GM12874 (cell line): ENCODE measurements at regions not wholly inside any gene's neighbourhood (a gene's known extent, or its start where the extent isn't known, plus 50 kb on each side); places are given as distances from the start of the nearest gene placed in this dataset.

Experiments
- CTCF ChIP-seq: IDR thresholded peaks from 2 replicates; pipeline ENCODE4 v1.5.1; 2011; ENCODE audit warnings: low read depth, mild to moderate bottlenecking, control low read depth, low read length, moderate library complexity; ENCODE audit not compliant: insufficient read depth

DNA sequence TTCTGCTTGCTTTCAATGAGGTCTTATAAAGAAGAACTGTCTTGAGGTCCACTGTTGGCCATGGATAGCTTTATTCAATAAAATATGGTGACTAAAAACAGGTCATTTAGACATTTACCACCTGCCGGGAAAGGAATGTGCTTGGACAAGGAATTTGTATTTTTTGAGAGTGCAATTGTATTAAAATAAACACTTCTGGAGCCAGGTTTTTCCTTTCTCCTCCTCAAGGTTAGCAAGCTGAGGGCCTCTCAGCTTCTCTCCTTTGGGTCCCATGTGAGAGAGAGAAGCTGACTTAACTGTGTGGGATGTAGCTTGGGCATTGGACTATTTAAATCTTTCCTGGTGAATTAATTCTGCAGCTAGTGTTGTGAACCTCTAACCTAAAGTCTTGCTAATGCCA is 321.0 kb downstream of the MEIS1 start:
- no peak for TF ChIP-seq CTCF

DNA sequence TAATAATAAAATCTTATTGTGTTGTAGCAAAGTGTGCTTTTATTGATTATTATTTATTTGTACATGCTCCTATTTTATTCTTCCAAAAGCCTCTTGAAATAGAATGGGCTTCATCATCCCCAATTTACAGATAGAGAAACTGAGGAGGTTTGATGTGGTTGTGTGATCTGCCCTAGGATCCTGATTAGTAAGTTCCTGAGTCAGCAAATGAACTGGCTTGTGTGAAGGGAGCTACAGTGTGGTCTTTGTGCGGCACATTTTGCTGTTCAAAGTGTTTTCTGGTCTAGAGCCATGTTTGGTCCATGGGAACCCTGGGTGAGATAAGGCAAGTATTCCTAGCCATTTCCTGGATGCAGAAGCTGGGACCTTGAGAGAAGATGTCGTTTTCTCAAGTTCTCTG is 326.9 kb downstream of the MEIS1 start:
- no peak for TF ChIP-seq CTCF

- TF ChIP-seq CTCF = no peak
These were observed 327.8 kb downstream of the MEIS1 start for GRCh38 chr2:66762761-66763160.

DNA sequence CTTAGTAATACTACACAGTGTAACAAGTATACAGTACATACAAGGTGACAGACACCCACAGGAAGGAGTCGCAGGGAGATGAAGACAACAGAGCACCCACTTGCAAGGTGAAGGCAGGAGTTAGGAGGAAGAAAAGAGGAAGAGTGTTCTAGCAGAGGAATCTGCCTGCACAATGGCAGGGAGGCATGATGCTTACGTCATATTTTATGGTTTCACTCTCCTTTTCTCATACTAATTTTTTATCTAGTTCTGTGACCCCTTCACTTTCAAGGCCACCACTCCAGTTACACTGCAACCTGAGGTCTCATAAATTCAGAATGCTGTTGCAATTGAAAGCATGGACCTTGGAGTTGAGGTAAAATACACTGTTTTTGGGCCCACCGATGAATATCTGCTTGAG is 331.7 kb downstream of the MEIS1 start:
- no peak for TF ChIP-seq CTCF

DNA sequence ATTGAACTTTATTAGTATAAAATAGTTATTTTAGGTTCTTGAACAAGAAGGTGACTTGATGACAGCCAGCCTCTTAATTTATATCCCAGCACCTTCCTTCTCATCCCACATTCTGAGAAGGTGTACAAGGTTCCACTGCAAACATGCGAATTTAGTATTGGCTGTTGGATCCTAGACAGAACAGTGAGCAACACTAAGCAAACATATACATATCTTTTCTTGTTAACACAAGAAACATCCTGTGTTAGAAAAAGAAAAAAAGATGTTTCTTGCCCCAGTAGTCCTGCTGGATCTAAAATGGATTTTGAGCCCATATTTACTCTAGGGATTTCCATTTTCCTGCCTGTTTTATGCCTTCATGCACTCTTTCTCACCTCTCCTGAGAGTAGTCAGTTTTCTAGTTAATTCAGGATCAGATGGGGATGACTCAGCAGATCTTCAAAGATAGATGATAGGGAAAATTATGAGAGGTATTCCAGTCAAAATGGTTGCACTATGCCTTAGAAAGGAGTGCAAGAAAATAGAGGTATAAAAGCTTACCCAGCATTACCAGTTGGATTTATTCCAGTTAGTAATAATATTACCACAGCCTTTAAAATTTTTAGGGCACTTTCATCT is 336.5 kb downstream of the MEIS1 start:
- TF ChIP-seq CTCF = no peak

GRCh38 chr2:66772618-66773017 is 337.7 kb downstream of the MEIS1 start:
- no peak for TF ChIP-seq CTCF

DNA sequence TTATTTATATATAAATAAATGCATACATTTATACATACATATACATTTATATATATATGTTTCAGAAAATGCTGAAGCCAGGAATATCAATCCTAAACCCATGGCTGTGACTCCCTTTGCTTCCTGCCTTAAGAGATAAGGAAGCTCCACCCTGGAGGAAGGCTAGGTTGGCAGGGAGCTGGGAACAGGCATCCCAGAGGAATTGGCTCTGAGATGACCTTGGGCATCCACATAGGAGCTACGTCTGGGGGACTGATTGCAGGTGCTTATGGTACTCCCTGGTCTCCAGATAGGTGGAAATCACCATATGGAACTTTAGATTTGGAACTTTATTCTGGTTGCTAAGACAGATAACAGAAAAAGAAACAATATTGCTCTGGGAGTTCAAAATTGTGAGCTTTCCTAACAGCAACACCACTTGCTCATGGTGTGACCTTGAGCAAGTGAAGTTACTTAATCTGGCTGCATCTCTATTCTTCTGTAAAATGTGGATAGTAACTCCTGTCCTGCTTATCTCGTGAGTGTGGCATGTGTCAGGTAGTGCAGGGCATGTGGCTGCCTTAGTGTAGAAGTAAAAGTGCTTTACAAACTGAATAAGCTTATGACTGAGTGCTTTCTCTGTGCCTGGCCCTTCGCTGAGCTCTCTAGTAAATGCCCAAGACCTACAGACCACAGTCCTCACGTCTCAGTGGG is 341.0 kb downstream of the MEIS1 start:
- TF ChIP-seq CTCF = no peak
